ENCODE measurements at regions not wholly inside any gene's neighbourhood (a gene's known extent, or its start where the extent isn't known, plus 50 kb on each side); places are given as distances from the start of the nearest gene placed in this dataset.

GRCh38 chr2:118720866-118721265 lies 126.6 kb downstream of the EN1 start:
- Mint-ChIP-seq H3K27ac (no peak overlapping the region), H3K4me1 (peaks cover 9% of the 10 kb centered on the region), H3K4me3 (no peak overlapping the region), H3K36me3 (no peaks in the 10 kb centered on the region), H3K27me3 (ENCODE audit: low read depth) (no peaks in the 10 kb centered on the region; the same call in 1 of the 2 replicates), H3K9me3 (peaks cover 5% of the 10 kb centered on the region)
- ChIA-PET POLR2A (no interaction called here), CTCF (no interaction called here)
- no peak for ATAC-seq
- no peak for TF ChIP-seq IRF2 (CRISPR knock-in tag; IDR thresholded peaks at IDR 0.05; ENCODE audit: borderline replicate concordance, low read depth)
- TF ChIP-seq ZNF232 (CRISPR knock-in tag; IDR thresholded peaks at IDR 0.05): no peak
- no peak for DNase-seq (ENCODE audit: low spot score)

GRCh38 chr2:118718921-118719320 lies 128.5 kb downstream of the EN1 start:
- TF ChIP-seq E2F1 (CRISPR knock-in tag; IDR thresholded peaks at IDR 0.05) (no peak), IRF2 (CRISPR knock-in tag; IDR thresholded peaks at IDR 0.05; ENCODE audit: borderline replicate concordance, low read depth) (no peak), HMGXB4 (CRISPR knock-in tag; IDR thresholded peaks at IDR 0.05) (no peak), GRHL2 (CRISPR knock-in tag; IDR thresholded peaks at IDR 0.05; ENCODE audit: insufficient replicate concordance, severe bottlenecking) (no peak), SOX15 (CRISPR knock-in tag; IDR thresholded peaks at IDR 0.05) (no peak), NFE2L1 (CRISPR knock-in tag; IDR thresholded peaks at IDR 0.05) (no peak), ZNF396 (CRISPR knock-in tag; IDR thresholded peaks at IDR 0.05; ENCODE audit: borderline replicate concordance) (no peak), ZNF671 (CRISPR knock-in tag; IDR thresholded peaks at IDR 0.05) (no peak), ZBTB43 (CRISPR knock-in tag; IDR thresholded peaks at IDR 0.05) (no peak), CREM (CRISPR knock-in tag; IDR thresholded peaks at IDR 0.05) (no peak), E2F4 (CRISPR knock-in tag; IDR thresholded peaks at IDR 0.05; ENCODE audit: borderline replicate concordance, low read depth) (no peak), AFF4 (CRISPR knock-in tag; IDR thresholded peaks at IDR 0.05; ENCODE audit: borderline replicate concordance) (no peak), EMX1 (CRISPR knock-in tag; IDR thresholded peaks at IDR 0.05) (no peak)
- Mint-ChIP-seq H3K4me3 (no peak overlapping the region), H3K9me3 (no peaks in the 10 kb centered on the region), H3K36me3 (no peaks in the 10 kb centered on the region), H3K4me1 (peaks cover 11% of the 10 kb centered on the region), H3K27ac (no peak overlapping the region), H3K27me3 (ENCODE audit: low read depth) (no peaks in the 10 kb centered on the region; the same call in 1 of the 2 replicates)
- ChIA-PET CTCF (no interaction called here), POLR2A (no interaction called here)
- ATAC-seq (no peak), DNase-seq (ENCODE audit: low spot score) (no peak)

Data from WTC11 (cell line).